ENCODE measurements at regions not wholly inside any gene's neighbourhood (a gene's known extent, or its start where the extent isn't known, plus 50 kb on each side); places are given as distances from the start of the nearest gene placed in this dataset.

- DNase-seq (ENCODE audit: low read depth in 2 of 2), result peak; percentile 51 to 94
- TF ChIP-seq CTCF (IDR thresholded peaks at IDR 0.05; ENCODE audit: low read depth, low read length), result no peak
- no peak overlapping the region for H3K4me3 ChIP-seq (replicated peaks in 1 of 2; ENCODE audit: low read depth in 2 of 2, low read length in 2 of 2)
Observed at GRCh38 chr11:28384418-28384817, 276.2 kb downstream of the METTL15 start.

- no peak for TF ChIP-seq CTCF (IDR thresholded peaks at IDR 0.05; ENCODE audit: low read depth, low read length)
- no peak for DNase-seq (ENCODE audit: low read depth in 2 of 2)
- no peak overlapping the region for H3K4me3 ChIP-seq (replicated peaks in 1 of 2; ENCODE audit: low read depth in 2 of 2, low read length in 2 of 2)
Observed at GRCh38 chr11:28383456-28383855, 275.3 kb downstream of the METTL15 start.
